Stimulated activated CD8-positive, alpha-beta memory T cell treated with anti-CD3 and anti-CD28 coated beads, Interleukin-7, amount 100 ng/mL, for 4 hours (primary cell): ENCODE measurements at regions not wholly inside any gene's neighbourhood (a gene's known extent, or its start where the extent isn't known, plus 50 kb on each side); places are given as distances from the start of the nearest gene placed in this dataset.
"Not testable (repeated sequence)": the region's sequence is repeated elsewhere in the genome, so short reads cannot be mapped to it uniquely, and the experiment has no call there.

ENCODE experiments used
- DNase-seq, 2 donors: peaks; one replicate each; pipeline ENCODE4 v3.0.0-alpha.2; 2020; ENCODE audit warnings: low read depth in 2 of 2

GRCh38 chr9:124125651-124125977, 114.0 kb downstream of the LHX2 start:
- no peak for DNase-seq

GRCh38 chr9:124126648-124127646, 115.4 kb downstream of the LHX2 start:
- DNase-seq: peak; percentile 56 to 65

- no peak for DNase-seq
These were observed 117.1 kb downstream of the LHX2 start for GRCh38 chr9:124128568-124129166.

GRCh38 chr9:124130277-124131075, 118.9 kb downstream of the LHX2 start:
- DNase-seq: no peak

GRCh38 chr9:124131518-124131917, 120.0 kb downstream of the LHX2 start:
- DNase-seq: not testable (repeated sequence)

GRCh38 chr9:124132671-124133147, 121.1 kb downstream of the LHX2 start:
- no peak for DNase-seq

- DNase-seq: no peak
These were observed 122.2 kb downstream of the LHX2 start for GRCh38 chr9:124133727-124134126.

GRCh38 chr9:124134526-124134925, 123.0 kb downstream of the LHX2 start:
- no peak for DNase-seq

- no peak for DNase-seq
These were observed 121.9 kb upstream of the NEK6 start for GRCh38 chr9:124135813-124136365.

GRCh38 chr9:124137009-124137943, 120.5 kb upstream of the NEK6 start:
- no peak for DNase-seq

- DNase-seq: no peak
These were observed 119.8 kb upstream of the NEK6 start for GRCh38 chr9:124137944-124138335.

GRCh38 chr9:124139001-124139400, 118.7 kb upstream of the NEK6 start:
- DNase-seq: no peak

- no peak for DNase-seq
These were observed 116.7 kb upstream of the NEK6 start for GRCh38 chr9:124140941-124141568.

- DNase-seq: not testable (repeated sequence)
These were observed 113.1 kb upstream of the NEK6 start for GRCh38 chr9:124144561-124145123.

GRCh38 chr9:124146031-124146561, 111.7 kb upstream of the NEK6 start:
- DNase-seq: no peak

GRCh38 chr9:124149992-124150391, 107.8 kb upstream of the NEK6 start:
- no peak for DNase-seq

- no peak for DNase-seq
These were observed 93.9 kb upstream of the NEK6 start for GRCh38 chr9:124163760-124164255.

- DNase-seq: no peak
These were observed 92.9 kb upstream of the NEK6 start for GRCh38 chr9:124164811-124165210.

- DNase-seq: no peak
These were observed 83.3 kb upstream of the NEK6 start for GRCh38 chr9:124174433-124174832.
